ENCODE measurements at regions not wholly inside any gene's neighbourhood (a gene's known extent, or its start where the extent isn't known, plus 50 kb on each side); places are given as distances from the start of the nearest gene placed in this dataset.
"Not testable (repeated sequence)": the region's sequence is repeated elsewhere in the genome, so short reads cannot be mapped to it uniquely, and the experiment has no call there.

GRCh38 chr10:131533846-131534526 is 222.5 kb upstream of the TCERG1L start:
- no peak for DNase-seq

- no peak for DNase-seq
Observed at GRCh38 chr10:131534836-131535235, 223.3 kb upstream of the TCERG1L start.

- no peak for DNase-seq
Observed at GRCh38 chr10:131536676-131537075, 225.2 kb upstream of the TCERG1L start.

GRCh38 chr10:131537281-131537680 is 225.8 kb upstream of the TCERG1L start:
- DNase-seq, result no peak

- no peak for DNase-seq
Observed at GRCh38 chr10:131544495-131544894, 233.0 kb upstream of the TCERG1L start.

- no peak for DNase-seq
Observed at GRCh38 chr10:131546086-131546810, 234.7 kb upstream of the TCERG1L start.

- no peak for DNase-seq
Observed at GRCh38 chr10:131547129-131547799, 235.7 kb upstream of the TCERG1L start.

GRCh38 chr10:131548176-131548575 is 236.7 kb upstream of the TCERG1L start:
- no peak for DNase-seq

- no peak for DNase-seq
Observed at GRCh38 chr10:131549116-131549515, 237.6 kb upstream of the TCERG1L start.

GRCh38 chr10:131553121-131553520 is 241.6 kb upstream of the TCERG1L start:
- no peak for DNase-seq

- no peak for DNase-seq
Observed at GRCh38 chr10:131553581-131553980, 242.1 kb upstream of the TCERG1L start.

- no peak for DNase-seq
Observed at GRCh38 chr10:131554821-131555220, 243.3 kb upstream of the TCERG1L start.

GRCh38 chr10:131555406-131555805 is 243.9 kb upstream of the TCERG1L start:
- no peak for DNase-seq

- DNase-seq, result no peak
Observed at GRCh38 chr10:131556061-131556896, 244.8 kb upstream of the TCERG1L start.

GRCh38 chr10:131556897-131557495 is 245.5 kb upstream of the TCERG1L start:
- no peak for DNase-seq

- DNase-seq, result not testable (repeated sequence)
Observed at GRCh38 chr10:131557956-131558355, 246.4 kb upstream of the TCERG1L start.

- DNase-seq, result no peak
Observed at GRCh38 chr10:131559450-131559911, 248.0 kb upstream of the TCERG1L start.

GRCh38 chr10:131560166-131560565 is 248.6 kb upstream of the TCERG1L start:
- no peak for DNase-seq

GRCh38 chr10:131560706-131561355 is 249.3 kb upstream of the TCERG1L start:
- DNase-seq, result no peak

GRCh38 chr10:131561897-131562296 is 250.4 kb upstream of the TCERG1L start:
- no peak for DNase-seq

- DNase-seq, result no peak
Observed at GRCh38 chr10:131563411-131563810, 251.9 kb upstream of the TCERG1L start.
